Progenitor cell of endocrine pancreas (in vitro differentiated cells): ENCODE measurements at regions not wholly inside any gene's neighbourhood (a gene's known extent, or its start where the extent isn't known, plus 50 kb on each side); places are given as distances from the start of the nearest gene placed in this dataset.

Experiments
- DNase-seq: peaks from one replicate; pipeline ENCODE4 v3.0.0; 2021; ENCODE audit warnings: low spot score; ENCODE audit not compliant: unreplicated experiment
- H3K27ac Mint-ChIP-seq: 2 replicates; pipeline ENCODE4 v1.8.0; 2021; ENCODE audit warnings: mild to moderate bottlenecking, moderate library complexity, mixed read lengths
- H3K27me3 Mint-ChIP-seq: 2 replicates; pipeline ENCODE4 v1.8.0; 2021; ENCODE audit warnings: mixed read lengths
- H3K36me3 Mint-ChIP-seq: 2 replicates; pipeline ENCODE4 v1.8.0; 2022; ENCODE audit warnings: mixed read lengths; ENCODE audit not compliant: insufficient read depth
- H3K4me1 Mint-ChIP-seq: 2 replicates; pipeline ENCODE4 v1.8.0; 2021; ENCODE audit warnings: low read depth, mixed read lengths
- H3K4me3 Mint-ChIP-seq: 2 replicates; pipeline ENCODE4 v1.8.0; 2021; ENCODE audit warnings: low read depth, mild to moderate bottlenecking, moderate library complexity, mixed read lengths
- H3K9me3 Mint-ChIP-seq: 2 replicates; pipeline ENCODE4 v1.8.0; 2021; ENCODE audit warnings: low read depth, mixed read lengths
- CTCF ChIP-seq: fragments of 200-600 bp; sonication (generic); IDR thresholded peaks from one replicate; pipeline ENCODE4 v1.5.0; 2021; ENCODE audit warnings: antibody characterized with exemption, mild to moderate bottlenecking; ENCODE audit not compliant: unreplicated experiment

GRCh38 chr9:27765266-27766072 lies 192.2 kb upstream of the C9orf72 start:
- no peak overlapping the region for H3K27ac Mint-ChIP-seq
- no peak for DNase-seq

GRCh38 chr9:27766073-27766835 lies 193.0 kb upstream of the C9orf72 start:
- no peak for DNase-seq
- no peak overlapping the region for H3K27ac Mint-ChIP-seq
- no peaks in the 10 kb centered on the region for H3K36me3 Mint-ChIP-seq
- no peak overlapping the region for H3K4me3 Mint-ChIP-seq
- no peaks in the 10 kb centered on the region for H3K27me3 Mint-ChIP-seq
- peaks cover 2% of the 10 kb centered on the region for H3K4me1 Mint-ChIP-seq
- H3K9me3 Mint-ChIP-seq, result no peaks in the 10 kb centered on the region
- TF ChIP-seq CTCF, result no peak

More at GRCh38 chr9:27765266-27766072, 192.2 kb upstream of the C9orf72 start:
- no peak for TF ChIP-seq CTCF
- peaks cover 2% of the 10 kb centered on the region for H3K4me1 Mint-ChIP-seq
- no peak overlapping the region for H3K4me3 Mint-ChIP-seq
- H3K27me3 Mint-ChIP-seq, result no peaks in the 10 kb centered on the region
- no peaks in the 10 kb centered on the region for H3K9me3 Mint-ChIP-seq
- H3K36me3 Mint-ChIP-seq, result no peaks in the 10 kb centered on the region

GRCh38 chr9:27768781-27769180 lies 195.5 kb upstream of the C9orf72 start:
- H3K4me1 Mint-ChIP-seq, result peaks cover 2% of the 10 kb centered on the region
- DNase-seq, result no peak
- no peak overlapping the region for H3K4me3 Mint-ChIP-seq
- no peak for TF ChIP-seq CTCF
- no peaks in the 10 kb centered on the region for H3K27me3 Mint-ChIP-seq
- no peaks in the 10 kb centered on the region for H3K36me3 Mint-ChIP-seq
- H3K27ac Mint-ChIP-seq, result no peak overlapping the region
- H3K9me3 Mint-ChIP-seq, result no peaks in the 10 kb centered on the region

GRCh38 chr9:27770541-27770940 lies 197.3 kb upstream of the C9orf72 start:
- H3K27me3 Mint-ChIP-seq, result no peaks in the 10 kb centered on the region
- H3K36me3 Mint-ChIP-seq, result no peaks in the 10 kb centered on the region
- no peak overlapping the region for H3K27ac Mint-ChIP-seq
- peaks cover 2% of the 10 kb centered on the region for H3K4me1 Mint-ChIP-seq
- H3K4me3 Mint-ChIP-seq, result no peak overlapping the region
- TF ChIP-seq CTCF, result no peak
- DNase-seq, result no peak
- no peaks in the 10 kb centered on the region for H3K9me3 Mint-ChIP-seq

GRCh38 chr9:27771803-27772545 lies 198.7 kb upstream of the C9orf72 start:
- no peaks in the 10 kb centered on the region for H3K4me1 Mint-ChIP-seq
- no peak for TF ChIP-seq CTCF
- no peaks in the 10 kb centered on the region for H3K36me3 Mint-ChIP-seq
- H3K4me3 Mint-ChIP-seq, result no peak overlapping the region
- no peak overlapping the region for H3K27ac Mint-ChIP-seq
- DNase-seq, result no peak
- H3K9me3 Mint-ChIP-seq, result no peaks in the 10 kb centered on the region
- H3K27me3 Mint-ChIP-seq, result no peaks in the 10 kb centered on the region
